GM19324 (cell line): ENCODE measurements at regions not wholly inside any gene's neighbourhood (a gene's known extent, or its start where the extent isn't known, plus 50 kb on each side); places are given as distances from the start of the nearest gene placed in this dataset.

Source experiments
- ATAC-seq: cut with Tn5 transposase; IDR thresholded peaks from one replicate; pipeline ENCODE4 v1.9.1; 2021; ENCODE audit warnings: mild to moderate bottlenecking, moderate library complexity; ENCODE audit not compliant: unreplicated experiment, low FRiP score

DNA sequence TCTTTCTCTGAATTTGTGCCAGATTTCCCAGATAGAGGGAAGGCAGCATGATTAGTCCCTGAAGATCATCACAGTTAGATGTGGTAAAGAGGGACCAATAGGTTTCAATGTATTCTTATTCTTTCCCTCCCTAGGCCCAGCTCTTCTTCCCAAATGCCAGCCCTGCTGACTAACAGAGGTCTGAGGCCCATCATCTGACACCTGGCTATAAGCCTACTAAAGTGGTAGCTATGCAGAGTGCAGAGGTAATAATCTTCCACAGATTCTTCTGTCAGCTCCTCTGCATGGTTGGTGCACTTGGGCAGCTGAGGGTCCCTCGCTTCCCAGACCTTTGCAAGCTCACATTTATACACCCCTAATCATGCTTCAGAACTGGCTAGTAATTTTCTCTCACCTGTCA, 63.7 kb upstream of the PZP start:
- ATAC-seq, result no peak

GRCh38 chr12:9264546-9264945, 56.4 kb upstream of the PZP start:
- no peak for ATAC-seq

DNA sequence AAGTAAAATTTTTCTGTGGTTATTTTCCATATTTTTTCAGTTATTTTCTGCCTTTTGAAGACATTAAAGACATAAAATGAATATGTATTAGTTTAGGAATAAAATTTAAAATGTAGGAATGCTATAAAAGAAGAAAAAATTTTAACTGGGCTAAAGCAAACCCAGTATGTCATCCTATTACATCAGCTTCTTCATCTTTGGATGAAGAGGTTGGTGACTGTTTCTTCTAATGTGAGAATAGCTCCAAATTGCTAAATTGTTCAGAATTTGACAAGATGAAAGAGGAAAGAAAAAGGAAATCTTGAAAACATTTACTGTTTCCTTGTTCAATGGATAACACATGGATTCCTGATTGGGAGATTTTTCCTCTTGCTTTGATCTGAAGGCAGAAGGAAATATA, 52.7 kb upstream of the PZP start:
- no peak for ATAC-seq

- ATAC-seq, result no peak
Observed at GRCh38 chr12:9258676-9259075, 50.5 kb upstream of the PZP start.
